Muscle layer of duodenum (tissue), 2 donors: ENCODE measurements at regions not wholly inside any gene's neighbourhood (a gene's known extent, or its start where the extent isn't known, plus 50 kb on each side); places are given as distances from the start of the nearest gene placed in this dataset.

Experiments used
- H3K27ac ChIP-seq: one replicate; pipeline ENCODE4 v1.7.0; 2013; ENCODE audit warnings: mild to moderate bottlenecking, low read length
- H3K27me3 ChIP-seq: one replicate; pipeline ENCODE4 v1.7.0; 2013; ENCODE audit warnings: low read depth, mild to moderate bottlenecking, control low read depth, low read length
- H3K36me3 ChIP-seq, 2 donors: one replicate each; pipeline ENCODE4 v1.7.0; 2013; ENCODE audit warnings: low read length in 2 of 2, control low read depth in 1 of 2, mild to moderate bottlenecking in 1 of 2; ENCODE audit not compliant: insufficient read depth in 2 of 2, control insufficient read depth in 1 of 2
- H3K4me1 ChIP-seq, 2 donors: one replicate each; pipeline ENCODE4 v1.7.0; 2013; ENCODE audit warnings: low read length in 2 of 2, mild to moderate bottlenecking in 2 of 2, control low read depth in 1 of 2, moderate library complexity in 1 of 2; ENCODE audit not compliant: insufficient read depth in 2 of 2, control insufficient read depth in 1 of 2
- H3K4me3 ChIP-seq, 2 donors: one replicate each; pipeline ENCODE4 v1.7.0; 2013; ENCODE audit warnings: low read length in 2 of 2, low read depth in 1 of 2, mild to moderate bottlenecking in 1 of 2
- H3K9me3 ChIP-seq, 2 donors: one replicate each; pipeline ENCODE4 v1.7.0; 2013; ENCODE audit warnings: low read length in 2 of 2, control low read depth in 1 of 2, mild to moderate bottlenecking in 1 of 2; ENCODE audit not compliant: control insufficient read depth in 1 of 2
- donor health status: healthy.

DNA sequence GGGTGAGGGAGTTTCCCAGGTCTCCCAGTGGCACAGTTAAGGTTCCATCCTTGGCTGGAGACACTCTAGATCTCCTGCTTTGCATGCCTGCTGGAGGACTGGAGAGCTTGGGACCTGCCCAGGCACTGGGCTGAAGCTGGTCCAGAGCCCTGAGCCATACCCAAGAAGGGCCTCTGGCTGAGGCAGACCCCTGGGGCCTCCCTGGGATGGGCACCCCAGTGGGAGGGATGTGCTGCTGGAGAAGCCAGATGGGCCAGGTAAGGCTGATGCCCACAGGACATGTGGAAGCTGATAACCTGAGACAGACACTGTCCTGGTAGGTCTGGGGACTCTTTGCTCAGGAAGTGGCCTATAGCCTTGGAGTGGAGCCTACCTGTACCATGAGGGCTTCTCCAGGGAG lies 160.7 kb downstream of the TFCP2L1 start:
- H3K4me3 ChIP-seq, result no peak overlapping the region
- H3K36me3 ChIP-seq, result no peaks in the 10 kb centered on the region
- no peak overlapping the region for H3K27ac ChIP-seq
- no peaks in the 10 kb centered on the region for H3K9me3 ChIP-seq
- H3K4me1 ChIP-seq, result no peaks in the 10 kb centered on the region
- no peaks in the 10 kb centered on the region for H3K27me3 ChIP-seq

DNA sequence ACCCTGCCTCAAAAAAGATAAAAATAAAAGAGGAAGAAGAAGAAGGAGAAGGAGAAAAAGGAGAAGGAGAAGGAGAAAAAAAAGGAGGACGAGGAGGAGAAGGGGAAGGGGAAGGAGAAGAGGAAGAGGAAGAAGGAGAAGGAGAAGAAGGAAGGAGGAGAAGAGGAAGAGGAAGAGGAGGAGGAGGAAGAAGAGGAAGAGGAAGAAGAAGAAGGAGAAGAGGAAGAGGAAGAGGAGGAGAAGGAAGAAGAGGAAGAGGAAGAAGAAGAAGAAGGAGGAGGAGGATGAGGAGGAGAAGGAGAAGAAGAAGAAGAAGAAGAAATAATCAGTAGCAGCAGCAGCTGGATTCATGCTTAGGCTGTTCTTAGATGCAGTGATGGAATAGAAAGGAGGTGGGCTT lies 159.7 kb downstream of the TFCP2L1 start:
- no peak overlapping the region for H3K4me3 ChIP-seq
- H3K36me3 ChIP-seq, result no peaks in the 10 kb centered on the region
- H3K27me3 ChIP-seq, result no peaks in the 10 kb centered on the region
- no peaks in the 10 kb centered on the region for H3K4me1 ChIP-seq
- no peaks in the 10 kb centered on the region for H3K9me3 ChIP-seq
- H3K27ac ChIP-seq, result no peak overlapping the region

DNA sequence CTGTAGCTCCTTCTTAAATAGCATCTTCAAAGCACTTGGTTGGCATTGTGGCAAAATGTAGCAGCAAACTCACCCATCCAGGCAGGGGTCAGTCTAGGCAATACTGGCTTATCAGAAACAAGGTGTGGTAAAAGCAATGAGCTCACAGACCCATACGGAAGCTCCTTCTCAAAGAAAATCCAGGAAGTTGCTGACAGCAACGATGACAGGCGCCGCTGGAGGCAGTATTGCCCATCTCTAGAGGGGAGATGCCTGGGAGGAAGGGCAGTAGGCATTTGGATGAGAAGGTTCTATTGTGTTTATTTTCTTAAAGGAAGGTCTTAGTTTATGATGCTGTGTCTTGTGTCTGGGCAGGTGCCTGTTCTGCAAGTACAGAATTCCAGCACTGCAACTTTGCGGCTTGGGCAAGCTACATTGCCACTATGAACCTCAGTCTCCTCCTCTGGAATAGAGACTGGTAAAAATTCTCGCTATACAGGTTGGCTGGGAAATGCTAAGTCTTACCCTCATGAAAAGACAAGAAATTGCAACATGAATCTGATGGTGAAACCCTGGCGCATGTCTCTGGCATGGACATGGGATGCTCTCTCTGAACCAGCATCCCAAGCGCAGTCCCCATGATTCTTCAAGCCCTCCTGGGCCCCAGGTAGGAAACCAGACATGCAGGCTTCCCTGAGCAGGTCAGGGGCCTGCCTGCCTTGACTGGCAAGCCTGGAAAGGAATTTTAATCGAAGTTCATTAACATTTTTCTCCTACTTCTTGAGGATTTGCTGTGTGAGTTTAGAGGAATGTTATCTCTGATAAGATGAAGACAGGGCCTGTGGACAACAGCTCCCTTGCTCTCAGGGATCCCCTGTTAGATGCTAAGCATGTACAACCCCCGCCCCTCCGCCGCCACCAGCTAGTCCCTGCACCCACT lies 156.0 kb downstream of the TFCP2L1 start:
- no peaks in the 10 kb centered on the region for H3K9me3 ChIP-seq
- no peaks in the 10 kb centered on the region for H3K4me1 ChIP-seq
- H3K4me3 ChIP-seq, result no peak overlapping the region
- no peaks in the 10 kb centered on the region for H3K27me3 ChIP-seq
- no peaks in the 10 kb centered on the region for H3K36me3 ChIP-seq
- no peak overlapping the region for H3K27ac ChIP-seq

DNA sequence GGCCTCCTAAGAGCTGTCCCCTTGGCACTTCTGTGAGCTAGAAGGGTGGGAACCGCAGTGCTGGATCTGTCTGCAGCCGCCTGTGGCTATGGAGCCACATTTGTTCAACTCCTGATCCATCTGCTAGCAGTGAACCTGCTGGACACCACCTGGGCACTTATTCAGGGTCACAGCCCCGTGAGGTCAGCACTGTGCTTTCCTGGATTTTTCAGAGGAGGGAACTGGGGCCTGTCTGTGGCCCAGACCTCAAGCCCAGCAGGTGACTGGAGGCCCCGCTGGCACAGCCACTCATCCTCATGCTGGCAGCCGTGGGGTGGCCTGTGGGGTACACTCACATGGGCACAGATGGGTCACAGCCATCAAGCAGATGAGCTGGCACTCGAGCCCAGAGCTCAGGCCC lies 155.3 kb downstream of the TFCP2L1 start:
- H3K36me3 ChIP-seq, result no peaks in the 10 kb centered on the region
- H3K4me3 ChIP-seq, result no peak overlapping the region
- H3K27me3 ChIP-seq, result no peaks in the 10 kb centered on the region
- H3K4me1 ChIP-seq, result no peaks in the 10 kb centered on the region
- H3K27ac ChIP-seq, result no peak overlapping the region
- H3K9me3 ChIP-seq, result no peaks in the 10 kb centered on the region

DNA sequence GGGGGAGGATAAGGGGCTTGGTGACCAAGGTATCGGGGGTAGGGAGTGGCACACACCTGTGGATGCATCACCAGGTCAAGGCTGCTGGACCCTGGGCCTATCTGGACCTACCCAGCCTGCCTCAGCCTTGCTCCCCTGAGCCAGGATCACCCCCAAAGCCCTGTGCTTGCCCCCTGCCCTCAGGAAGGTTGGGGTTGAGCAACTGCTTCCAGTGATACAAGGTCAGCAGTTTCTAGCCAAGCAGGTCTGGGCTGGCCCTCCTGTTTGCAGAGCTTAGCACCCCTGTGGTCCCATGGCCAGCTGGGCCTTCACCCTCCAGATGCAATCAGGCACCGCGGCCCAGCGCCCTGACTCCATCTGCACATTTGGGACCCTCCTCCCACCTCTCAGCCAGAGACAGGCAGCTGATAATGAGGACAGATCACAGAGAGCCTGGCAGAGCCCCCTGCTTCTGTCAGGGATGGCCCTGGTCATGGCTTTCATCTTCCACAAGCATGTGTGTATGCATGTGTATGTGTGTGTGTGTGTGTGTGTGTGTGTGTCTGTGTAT lies 154.6 kb downstream of the TFCP2L1 start:
- Histone ChIP-seq H3K4me3 (no peak overlapping the region), H3K27ac (no peak overlapping the region), H3K4me1 (no peaks in the 10 kb centered on the region), H3K9me3 (no peaks in the 10 kb centered on the region), H3K27me3 (no peaks in the 10 kb centered on the region), H3K36me3 (no peaks in the 10 kb centered on the region)

DNA sequence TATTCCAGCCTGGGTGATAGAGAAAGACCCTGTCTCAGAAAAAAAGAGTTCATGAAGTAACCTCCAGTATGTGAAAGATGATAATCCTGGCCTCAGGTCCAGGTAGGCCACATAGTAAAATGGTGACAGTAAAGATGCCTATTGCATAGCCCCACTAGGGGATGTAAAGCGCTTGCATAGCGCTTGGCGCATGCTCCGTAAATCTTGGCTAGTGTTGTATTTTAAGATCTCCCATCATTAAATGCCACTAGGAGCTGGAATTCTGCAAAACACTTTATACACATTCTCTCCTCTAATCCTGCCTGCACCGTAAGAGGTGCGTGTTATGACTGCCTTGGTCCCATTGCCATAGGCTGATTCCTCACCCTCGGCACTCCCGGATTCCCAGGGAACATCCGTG lies 153.6 kb downstream of the TFCP2L1 start:
- no peak overlapping the region for H3K4me3 ChIP-seq
- H3K36me3 ChIP-seq, result no peaks in the 10 kb centered on the region
- no peaks in the 10 kb centered on the region for H3K9me3 ChIP-seq
- H3K27ac ChIP-seq, result no peak overlapping the region
- H3K4me1 ChIP-seq, result no peaks in the 10 kb centered on the region
- no peaks in the 10 kb centered on the region for H3K27me3 ChIP-seq

DNA sequence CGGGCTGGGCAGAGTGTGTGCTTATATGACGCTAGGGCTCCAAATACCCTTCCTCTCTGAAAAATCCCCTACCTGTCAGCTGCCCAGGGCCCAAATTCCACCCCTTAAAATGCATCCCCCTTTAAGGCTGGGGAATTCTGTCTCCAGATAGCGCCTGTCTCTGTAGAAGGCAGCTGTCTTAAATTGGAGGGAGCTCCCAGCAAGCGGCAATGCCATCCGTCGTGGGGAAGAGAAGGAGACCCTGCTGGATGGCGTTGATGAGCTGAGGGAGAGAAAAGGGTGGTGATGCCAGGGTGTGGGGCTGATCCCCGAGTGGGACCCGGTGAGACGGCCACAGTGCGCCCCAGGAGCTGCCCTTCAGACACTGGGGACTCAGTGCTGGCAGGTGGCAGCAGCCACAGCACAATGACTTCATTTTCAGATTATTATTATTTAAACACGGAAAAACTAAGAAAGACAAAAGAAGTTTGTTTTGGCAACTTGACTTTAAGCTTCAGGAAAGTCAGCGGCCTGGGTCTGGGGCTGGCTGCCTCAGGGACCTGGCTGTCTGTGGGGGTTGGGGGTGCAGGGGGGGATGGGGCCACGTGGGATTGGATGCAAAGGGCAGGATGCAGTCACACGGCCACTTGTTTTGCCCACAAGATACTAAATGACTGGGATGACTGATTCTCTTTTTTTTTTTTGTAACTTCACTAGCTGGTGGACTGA lies 152.8 kb downstream of the TFCP2L1 start:
- no peaks in the 10 kb centered on the region for H3K9me3 ChIP-seq
- no peak overlapping the region for H3K27ac ChIP-seq
- no peaks in the 10 kb centered on the region for H3K27me3 ChIP-seq
- H3K36me3 ChIP-seq, result no peaks in the 10 kb centered on the region
- H3K4me3 ChIP-seq, result no peak overlapping the region
- H3K4me1 ChIP-seq, result no peaks in the 10 kb centered on the region

DNA sequence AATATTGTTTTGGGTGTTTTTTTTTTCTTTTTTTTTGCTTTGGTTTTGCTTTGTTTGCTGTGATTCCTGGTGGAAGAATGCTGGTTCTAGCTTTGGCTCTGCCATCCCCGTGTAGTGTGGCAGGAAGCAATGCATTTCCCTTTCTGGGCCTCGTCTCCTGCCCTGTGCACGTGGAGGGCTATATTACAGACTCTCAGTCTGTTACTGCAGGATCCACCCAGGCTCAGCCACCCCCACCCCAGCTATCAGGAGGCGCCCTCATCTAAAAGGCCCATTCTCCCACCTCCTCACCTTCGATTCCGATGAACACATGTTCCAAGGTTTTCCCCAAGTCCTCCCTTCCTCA lies 152.3 kb downstream of the TFCP2L1 start:
- Histone ChIP-seq H3K9me3 (no peaks in the 10 kb centered on the region), H3K36me3 (no peaks in the 10 kb centered on the region), H3K4me3 (no peak overlapping the region), H3K27ac (no peak overlapping the region), H3K4me1 (no peaks in the 10 kb centered on the region), H3K27me3 (no peaks in the 10 kb centered on the region)

DNA sequence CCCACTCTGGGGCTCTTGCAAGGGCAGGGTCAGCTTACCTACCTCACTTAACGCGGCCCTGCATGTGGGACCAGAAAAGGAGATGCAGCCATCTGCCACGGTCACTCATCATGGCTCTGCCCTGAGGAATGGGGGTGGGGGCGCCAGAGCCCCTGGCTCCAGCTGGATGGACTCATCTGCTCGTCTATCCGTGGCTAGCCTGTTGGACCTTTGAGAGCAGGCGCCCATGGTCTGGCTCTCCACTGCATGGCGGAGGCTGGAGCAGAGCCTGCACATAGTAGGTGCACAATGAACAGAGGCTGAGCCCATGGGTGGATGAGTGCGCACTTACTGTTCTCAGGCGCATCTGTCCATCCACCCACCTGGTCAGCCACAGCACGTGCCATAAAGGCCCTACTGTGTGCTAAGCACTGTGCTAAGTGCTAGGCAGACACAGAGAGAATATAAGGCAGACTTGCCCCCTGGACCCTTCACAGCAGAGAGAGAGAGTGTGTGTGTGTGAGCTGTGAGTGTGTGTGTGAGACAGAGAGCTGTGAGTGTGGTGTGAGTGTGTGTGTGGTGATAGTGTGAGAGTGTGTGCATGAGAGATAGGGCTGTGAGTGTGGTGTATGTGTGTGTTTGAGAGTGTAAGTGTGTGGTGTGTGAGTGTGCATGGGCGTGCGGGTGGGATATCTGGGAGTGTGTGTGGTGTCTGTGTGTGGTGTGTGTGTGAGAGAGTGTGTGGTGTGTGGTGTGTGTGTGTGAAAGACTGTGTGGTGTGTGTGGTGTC lies 151.3 kb downstream of the TFCP2L1 start:
- Histone ChIP-seq H3K36me3 (no peaks in the 10 kb centered on the region), H3K4me1 (no peaks in the 10 kb centered on the region), H3K9me3 (no peaks in the 10 kb centered on the region), H3K27me3 (no peaks in the 10 kb centered on the region), H3K4me3 (no peak overlapping the region), H3K27ac (no peak overlapping the region)

DNA sequence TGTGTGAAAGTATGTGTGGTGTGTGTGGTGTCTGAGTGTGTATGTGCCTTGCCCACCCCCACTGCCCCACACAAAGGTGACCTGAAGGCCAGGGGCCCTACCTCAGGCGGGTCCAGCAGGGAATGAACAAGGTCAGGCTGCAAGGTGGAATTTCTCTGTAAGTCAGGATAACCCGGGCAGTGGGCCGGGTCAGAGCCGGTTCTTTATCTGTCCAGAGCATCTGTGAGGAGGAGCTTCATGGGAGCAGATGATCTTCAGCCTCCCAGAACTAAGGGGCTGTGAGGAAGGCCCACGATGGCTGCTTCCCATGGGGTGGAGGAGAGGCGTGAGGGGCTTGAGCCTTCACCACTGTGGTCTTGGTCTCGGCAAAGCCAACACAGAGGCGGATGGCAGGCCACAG lies 150.3 kb downstream of the TFCP2L1 start:
- Histone ChIP-seq H3K36me3 (no peaks in the 10 kb centered on the region), H3K4me1 (no peaks in the 10 kb centered on the region), H3K9me3 (no peaks in the 10 kb centered on the region), H3K27ac (no peak overlapping the region), H3K4me3 (no peak overlapping the region), H3K27me3 (no peaks in the 10 kb centered on the region)

DNA sequence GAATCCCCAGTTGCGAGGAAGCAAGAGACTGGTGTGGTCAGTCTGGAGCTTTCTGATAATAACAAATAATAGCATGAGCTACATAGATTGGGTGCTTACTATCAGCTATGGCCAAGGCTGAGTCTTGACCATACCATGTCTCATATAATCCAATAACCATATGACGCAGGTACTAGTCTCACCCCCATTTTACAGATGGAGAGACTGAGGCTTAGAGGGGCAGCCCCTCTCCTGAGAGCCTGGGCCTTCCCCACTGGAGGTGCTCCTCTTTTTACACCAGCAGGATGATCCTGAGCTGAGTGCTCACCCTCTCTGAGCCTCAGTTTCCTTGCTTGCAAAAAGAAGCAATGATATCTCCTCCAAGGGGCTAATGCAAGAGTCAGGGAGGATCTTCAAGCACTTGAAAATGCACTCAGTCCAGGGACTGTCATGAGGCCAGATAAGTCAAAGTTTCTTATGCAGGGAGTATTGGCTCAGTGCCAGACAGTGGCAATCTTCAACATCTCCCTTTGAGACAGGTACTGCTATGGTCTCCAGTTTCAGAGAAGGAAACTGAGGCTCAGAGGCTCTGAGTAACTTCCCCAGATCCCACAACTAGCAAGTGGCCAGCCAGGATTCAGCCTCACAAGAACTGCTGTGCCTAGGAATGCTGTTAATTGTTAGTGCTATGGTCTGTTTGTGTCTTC lies 149.7 kb downstream of the TFCP2L1 start:
- no peaks in the 10 kb centered on the region for H3K36me3 ChIP-seq
- H3K4me3 ChIP-seq, result no peak overlapping the region
- no peak overlapping the region for H3K27ac ChIP-seq
- no peaks in the 10 kb centered on the region for H3K27me3 ChIP-seq
- no peaks in the 10 kb centered on the region for H3K9me3 ChIP-seq
- no peaks in the 10 kb centered on the region for H3K4me1 ChIP-seq
